HG02678 (cell line): ENCODE measurements at regions not wholly inside any gene's neighbourhood (a gene's known extent, or its start where the extent isn't known, plus 50 kb on each side); places are given as distances from the start of the nearest gene placed in this dataset.
A peak's percentile ranks its signal among the peaks of the same experiment; 100 is the strongest.
"Not testable (repeated sequence)": the region's sequence is repeated elsewhere in the genome, so short reads cannot be mapped to it uniquely, and the experiment has no call there.

Source experiments
- ATAC-seq: cut with Tn5 transposase; IDR thresholded peaks from one replicate; pipeline ENCODE4 v1.9.1; 2021; ENCODE audit warnings: mild to moderate bottlenecking, moderate library complexity; ENCODE audit not compliant: unreplicated experiment

DNA sequence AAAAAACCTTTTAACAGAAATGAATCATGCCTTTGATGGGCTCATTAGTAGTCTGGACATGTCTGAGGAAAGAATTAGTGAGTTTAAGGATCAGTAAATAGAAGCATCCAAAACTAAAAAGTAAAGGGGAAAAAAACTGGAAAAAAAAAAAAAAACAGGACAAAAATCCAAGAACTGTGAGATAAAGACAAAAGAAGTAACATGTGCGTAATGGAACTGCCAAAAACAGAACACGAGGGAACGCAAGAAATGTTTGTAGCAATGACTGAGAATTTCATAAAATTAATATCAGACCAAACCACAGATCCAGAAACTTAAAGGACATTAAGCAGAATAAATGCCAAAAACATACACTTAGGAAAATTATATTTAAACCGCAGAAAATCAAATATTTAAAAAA is 77.4 kb downstream of the MS4A13 start:
- no peak for ATAC-seq

DNA sequence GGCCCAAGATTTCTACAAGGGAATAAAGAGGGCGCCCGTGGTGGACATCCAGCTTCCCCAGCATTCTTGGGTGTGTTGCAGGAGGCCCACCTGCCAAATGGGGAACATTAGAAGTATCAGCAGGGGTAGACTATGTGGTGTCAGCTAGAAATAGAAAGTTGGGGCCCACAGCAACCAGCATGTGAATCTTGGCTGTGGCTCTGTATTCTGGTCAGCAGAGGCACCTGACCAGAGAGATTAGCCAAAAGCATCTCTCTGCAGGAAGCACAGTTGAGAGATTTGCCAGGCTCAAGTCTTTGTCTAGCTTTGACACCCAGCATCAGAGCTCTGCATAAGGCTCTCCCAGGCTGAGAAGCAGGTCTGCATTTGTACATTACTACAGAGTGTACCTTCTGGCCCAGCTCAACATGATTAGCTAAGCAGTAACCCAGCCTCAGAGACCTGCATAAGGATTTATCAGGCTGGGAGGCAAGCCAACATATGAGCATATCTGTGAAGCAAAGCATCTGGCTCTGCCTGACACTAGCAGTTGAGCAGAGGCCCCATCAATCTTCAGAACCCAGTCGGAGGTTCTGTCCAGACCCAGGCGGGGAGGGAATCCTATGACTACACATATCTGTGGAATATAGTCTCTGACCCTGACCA is 79.9 kb downstream of the MS4A13 start:
- ATAC-seq, result no peak

DNA sequence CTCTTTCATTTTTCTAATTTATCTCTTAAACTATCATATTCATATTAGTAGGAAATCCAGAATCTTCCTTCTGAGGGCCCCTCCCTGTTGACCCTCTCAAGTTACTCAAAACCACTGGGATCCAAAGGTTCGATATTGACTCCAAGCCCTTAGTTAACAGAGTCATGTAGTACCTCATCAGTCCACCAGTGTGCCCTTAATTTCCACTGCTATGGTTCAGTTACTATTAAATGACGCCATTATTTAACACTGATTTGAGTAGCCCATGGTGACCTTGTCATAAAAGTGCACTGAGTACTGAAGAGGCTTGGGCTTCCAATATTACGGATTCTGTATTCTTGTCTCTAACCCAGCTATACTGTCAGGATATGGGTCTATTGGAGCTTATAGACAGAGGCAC is 91.9 kb upstream of the MS4A8 start:
- no peak for ATAC-seq

DNA sequence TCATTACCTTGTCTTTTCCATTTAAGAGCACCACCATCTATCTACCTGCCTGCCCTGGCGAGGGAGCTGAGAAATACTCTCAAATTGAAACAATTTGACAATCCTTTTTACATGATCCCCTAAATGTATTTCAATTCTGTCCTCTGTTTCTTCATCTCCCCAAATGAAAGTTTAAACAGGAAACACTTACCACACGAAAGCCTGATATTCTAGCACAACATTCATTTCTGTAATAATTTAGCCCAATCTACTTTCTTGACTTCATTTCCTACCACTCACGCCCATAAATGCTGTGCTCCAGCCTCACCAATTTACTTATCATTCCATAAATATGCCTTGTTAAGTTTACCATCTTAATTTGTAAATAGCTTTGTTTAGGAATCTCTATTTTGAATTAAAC is 89.8 kb upstream of the MS4A8 start:
- ATAC-seq, result no peak

DNA sequence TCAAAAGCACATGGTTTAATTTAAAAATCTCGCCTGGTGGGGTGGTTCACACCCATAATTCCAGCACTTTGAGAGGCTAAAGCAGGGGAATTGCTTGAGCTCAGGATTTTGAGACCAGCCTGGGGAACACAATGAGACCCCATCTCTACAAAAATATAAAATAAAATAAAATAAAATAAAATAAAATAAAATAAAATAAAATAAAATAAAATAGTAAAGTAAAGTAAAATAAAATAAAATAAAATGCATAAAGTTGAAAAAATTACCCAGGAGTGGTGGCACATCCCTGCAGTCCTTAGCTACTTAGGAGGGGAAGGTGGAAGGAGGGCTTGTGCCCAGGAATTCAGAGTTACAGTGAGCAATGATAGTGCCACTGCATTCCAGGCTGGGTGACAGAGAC is 88.7 kb upstream of the MS4A8 start:
- no peak for ATAC-seq

DNA sequence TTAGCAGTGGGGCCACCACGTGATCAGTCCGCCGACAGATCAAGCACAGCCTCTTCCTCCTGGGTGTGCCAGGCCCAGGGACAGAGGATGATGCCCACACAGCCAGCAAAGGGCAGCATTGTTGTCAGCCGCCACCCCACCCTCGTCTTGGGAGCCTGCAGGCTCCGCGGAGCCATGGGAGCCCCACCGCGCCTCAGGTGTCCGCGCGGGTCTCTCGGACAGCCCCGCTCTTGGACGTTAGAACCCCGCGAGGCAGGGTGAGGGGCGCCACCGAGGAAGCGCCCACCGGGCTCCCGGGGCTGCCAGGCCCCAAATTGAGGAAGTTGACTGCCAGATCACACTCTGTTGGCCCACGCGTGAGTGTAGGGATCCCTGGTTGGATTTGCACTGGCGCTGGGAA is 83.9 kb upstream of the MS4A8 start:
- no peak for ATAC-seq

DNA sequence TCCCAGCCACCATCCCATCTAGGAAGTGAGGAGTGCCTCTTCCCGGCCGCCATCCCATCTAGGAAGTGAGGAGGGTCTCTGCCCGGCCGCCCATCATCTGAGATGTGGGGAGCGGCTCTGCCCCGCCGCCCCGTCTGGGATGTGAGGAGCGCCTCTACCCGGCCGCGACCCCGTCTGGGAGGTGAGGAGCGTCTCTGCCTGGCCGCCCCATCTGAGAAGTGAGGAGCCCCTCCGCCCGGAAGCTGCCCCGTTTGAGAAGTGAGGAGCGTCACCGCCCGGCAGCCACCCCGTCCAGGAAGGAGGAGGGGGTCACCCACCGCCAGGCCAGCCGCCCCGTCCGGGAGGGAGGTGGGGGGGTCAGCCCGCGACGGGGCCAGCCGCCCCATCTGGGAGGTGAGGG is 77.5 kb upstream of the MS4A8 start:
- not testable (repeated sequence) for ATAC-seq

DNA sequence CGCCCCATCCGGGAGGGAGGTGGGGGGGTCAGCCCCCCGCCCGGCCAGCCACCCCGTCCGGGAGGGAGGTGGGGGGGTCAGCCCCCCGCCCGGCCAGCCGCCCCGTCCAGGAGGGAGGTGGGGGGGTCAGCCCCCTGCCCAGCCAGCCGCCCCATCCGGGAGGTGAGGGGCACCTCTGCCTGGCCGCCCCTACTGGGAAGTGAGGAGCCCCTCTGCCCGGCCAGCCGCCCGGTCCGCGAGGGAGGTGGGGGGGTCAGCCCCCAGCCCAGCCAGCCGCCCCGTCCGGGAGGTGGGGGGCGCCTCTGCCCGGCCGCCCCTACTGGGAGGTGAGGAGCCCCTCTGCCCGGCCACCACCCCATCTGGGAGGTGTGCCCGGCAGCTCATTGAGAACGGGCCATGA is 76.6 kb upstream of the MS4A8 start:
- ATAC-seq, result not testable (repeated sequence)

DNA sequence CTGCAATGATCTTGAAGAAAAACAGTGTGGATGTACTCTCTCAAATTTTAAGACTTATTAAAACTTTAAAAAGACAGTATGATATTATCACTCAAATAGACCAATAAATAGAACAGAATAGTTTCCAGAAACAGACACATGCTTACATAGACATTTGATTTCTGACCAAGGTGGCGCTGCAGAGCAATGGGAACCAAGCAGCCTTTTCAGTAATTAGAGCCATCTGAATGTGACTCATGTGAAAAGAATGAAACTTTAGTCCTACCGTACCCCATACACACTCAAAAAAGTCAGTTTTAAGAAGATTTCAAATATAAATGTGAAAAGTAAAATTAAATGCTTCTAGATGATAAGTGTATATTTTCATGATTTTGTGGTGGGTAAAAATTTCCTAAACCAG is 74.2 kb upstream of the MS4A8 start:
- ATAC-seq, result no peak

DNA sequence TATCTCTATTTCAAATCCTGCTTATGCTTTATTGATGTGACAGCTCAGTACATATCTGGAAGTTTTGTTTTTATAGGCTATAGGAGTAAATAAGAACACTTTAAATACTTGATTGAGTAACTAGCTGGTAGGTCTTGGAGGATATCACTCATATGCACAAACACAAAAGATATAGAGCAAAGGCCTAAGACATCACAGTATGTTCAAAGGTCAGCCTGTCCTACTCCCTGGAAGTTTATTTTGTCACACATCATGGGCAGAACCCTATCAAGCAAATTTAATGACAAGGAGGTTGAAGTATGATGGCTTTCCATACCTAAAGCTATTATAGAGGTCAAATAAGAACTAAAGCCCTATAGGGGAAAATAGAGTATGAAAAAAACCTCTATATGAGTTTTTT is 70.0 kb upstream of the MS4A8 start:
- ATAC-seq, result no peak

DNA sequence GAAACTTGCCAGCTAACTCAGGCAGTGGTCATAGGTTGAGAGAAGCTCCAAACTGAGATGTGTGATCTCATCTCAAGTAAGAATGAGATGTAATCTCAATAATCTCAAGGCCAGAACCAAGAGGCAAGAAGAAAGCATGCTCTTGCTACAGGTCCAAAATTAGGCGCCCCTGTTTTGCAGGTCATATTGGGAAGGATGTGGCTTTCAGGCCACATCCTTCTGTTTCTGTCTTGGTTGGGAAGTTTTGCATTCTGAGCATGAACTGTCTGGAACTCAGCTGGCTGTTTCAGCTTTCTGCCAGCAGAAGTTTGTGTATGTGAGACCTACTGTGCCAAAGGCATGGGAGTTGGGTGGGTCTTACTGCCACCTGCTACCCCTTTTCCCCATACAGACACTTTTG is 67.5 kb upstream of the MS4A8 start:
- ATAC-seq, result no peak

DNA sequence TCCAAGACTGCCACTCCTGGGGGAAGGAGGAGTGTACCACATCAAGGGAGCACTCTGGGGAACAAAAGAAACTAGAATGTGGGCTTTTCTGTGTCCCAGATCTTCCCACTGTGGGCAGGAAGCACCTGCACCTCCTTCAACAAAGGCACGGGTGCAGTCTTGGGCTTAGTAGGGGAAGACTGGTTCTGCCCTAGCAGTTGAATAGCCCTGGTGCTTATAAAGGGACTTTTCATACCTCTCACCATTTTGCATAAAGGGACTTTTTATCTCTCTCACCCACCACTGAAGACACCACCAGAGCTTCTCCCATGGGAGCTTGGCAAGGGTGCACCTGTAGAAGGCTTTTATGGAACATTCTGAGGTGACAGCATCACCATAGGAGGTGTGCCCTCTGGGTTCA is 65.8 kb upstream of the MS4A8 start:
- peak; percentile 80 for ATAC-seq

DNA sequence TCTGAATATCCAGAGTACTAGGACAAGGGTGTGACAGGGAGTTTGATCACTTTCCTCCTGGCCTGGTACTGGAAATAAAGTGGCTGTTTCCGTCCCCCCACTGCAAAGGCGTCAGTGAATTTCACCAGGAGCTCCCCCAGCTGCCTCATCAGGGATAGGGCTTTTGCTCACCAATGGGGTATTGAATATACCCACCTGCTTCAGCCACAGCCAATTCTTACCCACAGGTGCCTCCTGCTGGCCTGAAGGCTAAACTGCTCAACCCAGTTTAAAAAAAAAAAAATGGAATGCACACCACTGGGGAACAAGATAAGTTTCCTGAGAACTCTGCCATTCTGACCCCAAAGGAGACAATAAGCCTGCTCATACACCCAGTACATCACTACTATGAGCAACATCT is 65.3 kb upstream of the MS4A8 start:
- peak; percentile 46 for ATAC-seq

DNA sequence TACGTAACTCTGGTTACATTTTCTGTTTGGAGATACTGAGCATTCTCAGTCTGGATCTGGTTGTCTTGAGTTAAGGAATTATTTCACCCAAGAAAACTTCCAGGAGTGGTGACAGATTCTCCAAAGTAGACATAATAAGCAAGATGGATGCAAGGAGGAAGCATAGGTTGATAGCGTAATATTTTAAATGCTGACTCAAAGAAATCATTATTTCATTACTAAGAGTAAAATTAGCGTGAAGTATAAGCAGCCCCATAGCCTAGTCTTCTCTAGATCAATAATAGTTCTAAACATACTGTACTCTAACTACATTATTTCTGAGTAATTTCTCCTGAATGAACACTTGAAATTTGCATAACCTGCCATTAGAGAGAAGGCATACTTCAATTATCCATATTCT is 57.5 kb upstream of the MS4A8 start:
- no peak for ATAC-seq

DNA sequence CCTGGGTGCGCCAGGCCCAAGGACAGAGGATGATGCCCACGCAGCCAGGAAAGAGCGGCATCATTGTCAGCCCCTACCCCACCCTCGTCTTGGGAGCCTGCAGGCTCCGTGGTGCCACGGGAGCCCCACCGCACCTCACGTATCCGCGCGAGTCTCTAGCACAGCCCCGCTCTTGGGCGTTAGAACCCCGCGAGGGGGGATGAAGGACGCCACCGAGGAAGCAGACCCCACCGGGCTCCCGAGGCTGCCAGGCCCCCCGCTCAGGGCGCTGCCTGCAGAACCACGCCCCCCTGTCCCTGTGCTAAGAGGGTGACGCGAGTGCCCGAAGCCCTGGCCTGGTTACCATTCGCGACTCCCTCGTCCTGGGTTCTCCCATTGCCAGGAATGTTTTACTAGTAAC is 52.3 kb upstream of the MS4A8 start:
- no peak for ATAC-seq
